C4-2B (cell line): ENCODE measurements at regions not wholly inside any gene's neighbourhood (a gene's known extent, or its start where the extent isn't known, plus 50 kb on each side); places are given as distances from the start of the nearest gene placed in this dataset.
"Not testable (repeated sequence)": the region's sequence is repeated elsewhere in the genome, so short reads cannot be mapped to it uniquely, and the experiment has no call there.

Experiments used
- ZFX ChIP-seq: fragments of 450-650 bp; IDR thresholded peaks from 2 replicates; pipeline ENCODE4 v1.6.1; 2017
- TF ChIP-seq, protein P1 (sequence below): fragments of 450-650 bp; conservative IDR thresholded peaks from 2 replicates; pipeline ENCODE4 v1.5.1; 2017; ENCODE audit warnings: mild to moderate bottlenecking

DNA sequence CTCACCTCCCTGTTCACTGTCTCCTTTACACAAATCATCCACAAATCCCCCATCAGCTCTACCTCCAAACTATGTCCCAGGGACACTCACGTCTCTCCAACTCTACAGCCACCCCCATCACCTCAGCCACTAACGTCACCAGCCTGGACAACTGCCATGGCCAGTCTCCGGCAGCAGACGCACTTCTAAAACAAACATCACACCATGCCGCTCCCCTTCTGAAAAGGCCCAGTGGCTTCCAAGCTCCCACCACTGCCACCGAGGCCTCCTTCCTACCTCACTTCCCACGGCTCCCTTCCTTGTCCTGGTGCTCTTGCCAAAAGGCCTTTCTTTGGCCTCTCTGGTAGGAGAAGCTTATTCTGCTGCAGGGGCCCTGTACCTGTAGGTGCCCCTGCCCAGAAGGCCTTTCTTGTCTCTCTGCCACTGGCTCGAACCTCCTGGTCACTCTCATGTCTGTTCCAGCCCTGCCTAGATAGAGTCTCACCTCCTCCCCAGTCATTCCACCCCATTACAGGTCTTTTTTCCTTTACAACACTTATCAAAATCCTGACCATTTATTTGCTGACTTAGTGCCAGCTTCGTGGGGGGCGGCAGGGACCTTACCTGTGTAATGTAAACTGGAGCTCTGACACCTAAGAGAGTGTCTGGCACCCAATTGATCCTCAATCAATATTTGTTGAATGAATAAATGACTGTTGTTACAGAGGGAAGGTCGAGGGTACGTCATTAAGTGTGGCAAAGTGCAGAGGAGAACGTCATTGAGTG, 304.2 kb downstream of the GOLGA6L6 start:
- not testable (repeated sequence) for TF ChIP-seq ZFX
- TF ChIP-seq, protein P1, sequence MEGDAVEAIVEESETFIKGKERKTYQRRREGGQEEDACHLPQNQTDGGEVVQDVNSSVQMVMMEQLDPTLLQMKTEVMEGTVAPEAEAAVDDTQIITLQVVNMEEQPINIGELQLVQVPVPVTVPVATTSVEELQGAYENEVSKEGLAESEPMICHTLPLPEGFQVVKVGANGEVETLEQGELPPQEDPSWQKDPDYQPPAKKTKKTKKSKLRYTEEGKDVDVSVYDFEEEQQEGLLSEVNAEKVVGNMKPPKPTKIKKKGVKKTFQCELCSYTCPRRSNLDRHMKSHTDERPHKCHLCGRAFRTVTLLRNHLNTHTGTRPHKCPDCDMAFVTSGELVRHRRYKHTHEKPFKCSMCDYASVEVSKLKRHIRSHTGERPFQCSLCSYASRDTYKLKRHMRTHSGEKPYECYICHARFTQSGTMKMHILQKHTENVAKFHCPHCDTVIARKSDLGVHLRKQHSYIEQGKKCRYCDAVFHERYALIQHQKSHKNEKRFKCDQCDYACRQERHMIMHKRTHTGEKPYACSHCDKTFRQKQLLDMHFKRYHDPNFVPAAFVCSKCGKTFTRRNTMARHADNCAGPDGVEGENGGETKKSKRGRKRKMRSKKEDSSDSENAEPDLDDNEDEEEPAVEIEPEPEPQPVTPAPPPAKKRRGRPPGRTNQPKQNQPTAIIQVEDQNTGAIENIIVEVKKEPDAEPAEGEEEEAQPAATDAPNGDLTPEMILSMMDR = not testable (repeated sequence)
